ENCODE measurements at regions not wholly inside any gene's neighbourhood (a gene's known extent, or its start where the extent isn't known, plus 50 kb on each side); places are given as distances from the start of the nearest gene placed in this dataset.
"Not testable (repeated sequence)": the region's sequence is repeated elsewhere in the genome, so short reads cannot be mapped to it uniquely, and the experiment has no call there.

DNA sequence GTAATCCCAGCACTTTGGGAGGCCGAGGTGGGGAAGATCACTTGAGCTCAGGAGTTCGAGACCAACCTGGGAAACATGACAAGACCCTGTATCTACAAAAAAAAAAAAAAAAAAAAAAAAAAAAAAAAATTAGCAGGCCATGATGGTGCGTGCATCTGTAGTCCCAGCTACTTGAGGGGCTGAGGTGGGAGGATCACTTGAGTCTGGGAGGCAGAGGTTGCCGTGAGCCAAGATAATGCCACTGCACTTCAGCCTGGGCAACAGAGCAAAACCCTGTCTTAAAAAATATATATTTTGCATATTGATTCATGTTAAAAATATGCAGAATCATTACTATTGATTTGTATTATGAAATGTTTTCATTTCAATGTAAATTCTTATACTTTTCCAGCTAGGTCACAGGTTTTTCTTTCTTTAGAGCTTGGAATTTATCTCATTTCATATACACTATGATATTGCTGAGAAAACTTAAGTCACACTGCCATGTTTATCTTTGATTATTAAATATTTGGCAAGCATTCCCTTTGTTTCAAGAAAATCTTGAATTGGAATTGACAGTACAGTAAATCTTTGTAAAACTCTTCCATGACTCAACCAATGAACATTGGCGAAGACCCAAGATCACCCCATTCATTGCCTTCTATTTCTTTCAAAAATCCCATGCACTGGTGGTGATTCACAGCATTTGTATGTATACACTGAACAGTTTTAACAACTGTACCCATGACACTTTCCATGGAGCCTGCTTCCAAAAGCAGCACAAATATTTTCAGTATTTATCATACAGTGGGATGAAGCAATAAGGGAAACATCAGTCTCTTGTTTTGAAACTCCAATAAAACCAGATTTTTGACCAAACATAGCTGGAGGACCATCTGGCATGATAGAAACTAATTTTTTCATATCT, 83.5 kb upstream of the TNRC6A start:
- H3K27me3 Mint-ChIP-seq (ENCODE audit: low read depth, poor library complexity) = peaks cover 7% of the 10 kb centered on the region

DNA sequence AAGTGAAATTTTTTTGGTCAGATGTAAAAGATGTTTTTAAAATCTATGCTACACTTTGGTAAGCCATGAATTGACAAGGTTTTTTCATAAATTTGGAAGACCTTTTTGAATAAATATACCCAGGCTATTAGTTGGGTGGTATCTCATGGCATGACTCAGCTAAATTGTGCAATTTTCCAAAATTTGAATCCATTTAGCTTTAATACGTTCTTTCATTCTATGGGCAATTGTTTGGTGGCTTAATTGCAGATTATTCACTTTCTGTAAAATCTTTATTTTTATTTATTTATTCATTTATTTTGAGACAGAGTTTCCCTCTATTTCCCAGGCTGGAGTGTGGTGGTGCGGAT, 82.8 kb upstream of the TNRC6A start:
- peaks cover 7% of the 10 kb centered on the region for H3K27me3 Mint-ChIP-seq (ENCODE audit: low read depth, poor library complexity)
- no peak overlapping the region for H3K4me3 Mint-ChIP-seq
- H3K9me3 Mint-ChIP-seq = no peaks in the 10 kb centered on the region
- no peak for TF ChIP-seq CTCF (IDR thresholded peaks at IDR 0.05)
- H3K4me1 Mint-ChIP-seq = no peaks in the 10 kb centered on the region
- DNase-seq = no peak
- H3K27ac Mint-ChIP-seq = no peak overlapping the region
- H3K36me3 Mint-ChIP-seq (ENCODE audit: low read depth) = no peaks in the 10 kb centered on the region

More for the DNA sequence above, 83.5 kb upstream of the TNRC6A start:
- Mint-ChIP-seq H3K4me3 (no peak overlapping the region), H3K27ac (no peak overlapping the region), H3K36me3 (ENCODE audit: low read depth) (no peaks in the 10 kb centered on the region), H3K4me1 (no peaks in the 10 kb centered on the region), H3K9me3 (no peaks in the 10 kb centered on the region)
- no peak for TF ChIP-seq CTCF (IDR thresholded peaks at IDR 0.05)
- DNase-seq = no peak

DNA sequence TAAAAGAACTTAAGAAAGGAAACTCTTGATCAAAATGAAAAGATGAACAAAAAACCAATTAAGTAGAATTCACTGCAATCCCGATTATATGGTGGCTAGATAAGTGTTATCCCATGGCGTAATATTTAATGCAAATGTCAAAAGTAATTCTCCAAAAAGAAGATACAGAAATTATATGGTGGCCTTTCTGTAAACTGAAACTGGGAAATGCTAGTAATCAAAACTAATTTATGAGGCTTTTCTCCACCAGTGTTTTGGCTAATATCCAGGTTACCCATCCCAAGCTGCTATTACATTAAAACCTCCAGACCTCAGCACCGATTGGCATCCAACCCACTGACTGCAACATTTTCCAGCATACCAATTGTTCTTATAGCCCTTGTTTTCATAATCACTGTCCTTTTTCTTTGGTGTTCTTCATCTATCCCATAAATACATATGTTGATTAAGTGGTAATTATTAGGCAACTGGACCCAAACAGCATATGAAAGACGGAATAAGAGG, 77.2 kb upstream of the TNRC6A start:
- Mint-ChIP-seq H3K9me3 (no peaks in the 10 kb centered on the region), H3K4me3 (no peak overlapping the region), H3K27ac (no peak overlapping the region), H3K27me3 (ENCODE audit: low read depth, poor library complexity) (no peaks in the 10 kb centered on the region), H3K4me1 (peaks cover 10% of the 10 kb centered on the region), H3K36me3 (ENCODE audit: low read depth) (no peaks in the 10 kb centered on the region)
- DNase-seq = no peak
- TF ChIP-seq CTCF (IDR thresholded peaks at IDR 0.05) = no peak

DNA sequence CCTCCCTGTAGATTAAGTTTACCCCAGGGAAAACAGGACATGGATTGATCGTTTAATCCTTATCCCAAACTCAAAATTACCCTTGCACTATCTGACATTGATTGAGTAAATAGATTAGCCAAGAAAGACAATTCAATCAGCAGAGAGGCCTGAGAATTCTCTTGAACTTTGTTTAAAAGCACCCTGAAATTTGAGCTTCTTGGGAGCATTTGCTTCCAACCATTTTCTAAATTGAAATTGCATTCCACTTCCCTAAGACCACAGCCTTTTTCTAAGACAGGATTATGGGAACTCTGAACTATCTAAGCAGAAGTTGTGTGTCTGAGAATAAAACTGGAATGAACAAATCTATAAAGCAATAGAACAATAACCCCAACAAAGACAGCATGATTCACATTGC, 76.6 kb upstream of the TNRC6A start:
- no peak overlapping the region for H3K4me3 Mint-ChIP-seq
- DNase-seq = no peak
- no peaks in the 10 kb centered on the region for H3K9me3 Mint-ChIP-seq
- peak overlapping the region; percentile 13 for H3K27ac Mint-ChIP-seq
- no peaks in the 10 kb centered on the region for H3K36me3 Mint-ChIP-seq (ENCODE audit: low read depth)
- H3K27me3 Mint-ChIP-seq (ENCODE audit: low read depth, poor library complexity) = no peaks in the 10 kb centered on the region
- TF ChIP-seq CTCF (IDR thresholded peaks at IDR 0.05) = no peak
- peaks cover 10% of the 10 kb centered on the region for H3K4me1 Mint-ChIP-seq

DNA sequence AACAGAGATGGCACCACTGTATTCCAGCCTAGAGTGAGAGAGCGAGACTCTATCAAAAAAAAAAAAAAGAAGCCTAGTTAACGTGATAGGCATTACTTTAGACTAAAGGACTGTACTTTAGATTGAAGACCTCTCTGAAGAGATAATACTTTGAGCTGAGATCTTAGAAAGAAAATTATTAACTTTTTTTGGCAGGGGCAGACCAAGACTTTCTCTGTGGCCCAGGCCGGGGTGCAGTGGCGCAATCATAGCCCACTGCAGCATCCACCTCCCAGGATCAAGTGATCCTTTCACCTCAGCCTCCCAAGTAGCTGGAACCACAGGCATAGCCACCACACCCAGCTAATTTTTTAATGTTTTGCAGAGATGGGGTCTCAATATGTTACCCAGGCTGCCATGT, 75.7 kb upstream of the TNRC6A start:
- TF ChIP-seq CTCF (IDR thresholded peaks at IDR 0.05) = no peak
- Mint-ChIP-seq H3K4me1 (peaks cover 10% of the 10 kb centered on the region), H3K9me3 (no peaks in the 10 kb centered on the region), H3K36me3 (ENCODE audit: low read depth) (no peaks in the 10 kb centered on the region), H3K27me3 (ENCODE audit: low read depth, poor library complexity) (peaks cover 2% of the 10 kb centered on the region), H3K4me3 (no peak overlapping the region), H3K27ac (no peak overlapping the region)
- DNase-seq = no peak

- Mint-ChIP-seq H3K27me3 (ENCODE audit: low read depth, poor library complexity) (peaks cover 15% of the 10 kb centered on the region), H3K4me1 (peaks cover 28% of the 10 kb centered on the region)
- not testable (repeated sequence) for H3K36me3 Mint-ChIP-seq (ENCODE audit: low read depth); H3K27ac Mint-ChIP-seq; DNase-seq; H3K9me3 Mint-ChIP-seq; H3K4me3 Mint-ChIP-seq
These were observed 63.5 kb upstream of the TNRC6A start for GRCh38 chr16:24665942-24666341.
